CD4-positive, alpha-beta T cell treated with Interleukin-15 for 4 hours (primary cell): ENCODE measurements at regions not wholly inside any gene's neighbourhood (a gene's known extent, or its start where the extent isn't known, plus 50 kb on each side); places are given as distances from the start of the nearest gene placed in this dataset.
"Not testable (repeated sequence)": the region's sequence is repeated elsewhere in the genome, so short reads cannot be mapped to it uniquely, and the experiment has no call there.

Experiments
- DNase-seq: peaks from one replicate; pipeline ENCODE4 v3.0.0-alpha.2; 2020; ENCODE audit warnings: low spot score

- DNase-seq = no peak
Measured at GRCh38 chr21:36207577-36208320, 51.1 kb downstream of the DOP1B start.

GRCh38 chr21:36208326-36209013 lies 51.8 kb downstream of the DOP1B start:
- no peak for DNase-seq

- DNase-seq = peak; percentile 53
Measured at GRCh38 chr21:36209626-36210171, 53.1 kb downstream of the DOP1B start.

GRCh38 chr21:36210779-36211659 lies 54.4 kb downstream of the DOP1B start:
- DNase-seq = no peak

GRCh38 chr21:36211660-36212512 lies 55.3 kb downstream of the DOP1B start:
- no peak for DNase-seq

GRCh38 chr21:36212513-36212780 lies 55.8 kb downstream of the DOP1B start:
- no peak for DNase-seq

- no peak for DNase-seq
Measured at GRCh38 chr21:36214561-36214960, 57.9 kb downstream of the DOP1B start.

- no peak for DNase-seq
Measured at GRCh38 chr21:36217743-36218142, 61.1 kb downstream of the DOP1B start.

GRCh38 chr21:36218691-36219090 lies 62.1 kb downstream of the DOP1B start:
- no peak for DNase-seq

GRCh38 chr21:36223451-36223850 lies 66.8 kb downstream of the DOP1B start:
- no peak for DNase-seq

- DNase-seq = no peak
Measured at GRCh38 chr21:36229181-36229580, 72.6 kb downstream of the DOP1B start.

GRCh38 chr21:36231444-36231843 lies 74.8 kb downstream of the DOP1B start:
- DNase-seq = not testable (repeated sequence)

- no peak for DNase-seq
Measured at GRCh38 chr21:36232641-36233040, 76.0 kb downstream of the DOP1B start.

- no peak for DNase-seq
Measured at GRCh38 chr21:36235058-36235582, 78.5 kb downstream of the DOP1B start.

- DNase-seq = no peak
Measured at GRCh38 chr21:36236052-36236730, 79.6 kb downstream of the DOP1B start.

GRCh38 chr21:36237441-36237840 lies 80.8 kb downstream of the DOP1B start:
- no peak for DNase-seq

- DNase-seq = no peak
Measured at GRCh38 chr21:36239585-36239984, 80.4 kb upstream of the MORC3 start.

- no peak for DNase-seq
Measured at GRCh38 chr21:36241717-36242116, 78.3 kb upstream of the MORC3 start.

- DNase-seq = no peak
Measured at GRCh38 chr21:36245115-36245514, 74.9 kb upstream of the MORC3 start.

GRCh38 chr21:36245649-36246048 lies 74.3 kb upstream of the MORC3 start:
- DNase-seq = no peak

- DNase-seq = no peak
Measured at GRCh38 chr21:36246080-36246631, 73.8 kb upstream of the MORC3 start.
